ES-I3 (cell line): ENCODE measurements at regions not wholly inside any gene's neighbourhood (a gene's known extent, or its start where the extent isn't known, plus 50 kb on each side); places are given as distances from the start of the nearest gene placed in this dataset.
"Not testable (repeated sequence)": the region's sequence is repeated elsewhere in the genome, so short reads cannot be mapped to it uniquely, and the experiment has no call there.

ENCODE experiments used
- H3K36me3 ChIP-seq: 2 replicates; pipeline ENCODE4 v1.6.1; 2013; ENCODE audit warnings: mild to moderate bottlenecking, low read length, control low read depth, moderate library complexity; ENCODE audit not compliant: insufficient read depth
- H3K4me1 ChIP-seq: 2 replicates; pipeline ENCODE4 v1.6.1; 2013; ENCODE audit warnings: mild to moderate bottlenecking, control low read depth, low read length; ENCODE audit not compliant: insufficient read depth
- H3K9ac ChIP-seq: 2 replicates; pipeline ENCODE4 v1.6.1; 2013; ENCODE audit warnings: low read depth, mild to moderate bottlenecking, low read length, moderate library complexity
- H3K9me3 ChIP-seq: 2 replicates; pipeline ENCODE4 v1.6.1; 2013; ENCODE audit warnings: mild to moderate bottlenecking, low read length, moderate library complexity; ENCODE audit not compliant: control insufficient read depth, insufficient read depth

DNA sequence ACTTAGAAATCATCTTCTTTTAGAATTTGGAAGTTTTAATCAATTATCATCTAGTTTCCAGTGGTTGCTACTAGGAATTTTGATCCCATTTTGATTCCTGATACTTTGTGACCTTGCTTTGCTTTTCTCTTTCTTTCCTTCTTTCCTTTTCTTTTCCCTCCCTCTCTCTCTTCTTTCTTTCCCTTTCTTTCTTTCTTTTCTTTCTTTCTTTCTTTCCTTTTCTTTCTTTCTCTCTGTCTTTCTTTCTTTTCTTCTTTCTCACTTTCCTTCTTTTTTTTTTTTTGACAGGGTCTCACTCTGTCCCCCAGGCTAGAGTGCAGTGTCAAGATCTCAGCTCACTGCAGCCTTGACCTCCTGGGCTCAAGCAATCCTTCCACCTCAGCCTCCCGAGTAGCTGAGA lies 81.5 kb upstream of the OSBPL8 start:
- no peaks in the 10 kb centered on the region for H3K36me3 ChIP-seq
- peaks cover 10% of the 10 kb centered on the region for H3K4me1 ChIP-seq
- no peaks in the 10 kb centered on the region for H3K9me3 ChIP-seq
- no peak overlapping the region for H3K9ac ChIP-seq

DNA sequence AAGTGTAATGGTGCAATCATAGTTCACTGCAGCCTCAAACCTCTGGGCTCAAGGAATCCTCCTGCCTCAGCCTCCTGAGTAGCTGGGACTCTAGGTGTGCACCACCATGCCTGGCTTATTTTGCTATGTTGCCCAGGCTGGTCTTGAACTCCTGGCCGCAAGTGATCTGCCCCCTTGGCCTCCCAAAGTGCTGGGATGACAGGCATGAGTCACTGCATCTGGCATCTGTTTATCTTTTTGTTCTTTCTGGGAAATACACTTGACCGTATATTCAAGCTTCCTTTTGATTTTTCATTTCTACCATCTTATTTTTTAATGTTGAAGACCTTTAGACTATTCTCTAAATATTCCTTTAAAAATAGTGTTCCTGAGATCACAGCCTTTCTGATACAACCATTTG lies 82.4 kb upstream of the OSBPL8 start:
- Histone ChIP-seq H3K9ac (no peak overlapping the region), H3K4me1 (peaks cover 9% of the 10 kb centered on the region; the same call in 1 of the 2 replicates), H3K9me3 (no peaks in the 10 kb centered on the region), H3K36me3 (no peaks in the 10 kb centered on the region)

DNA sequence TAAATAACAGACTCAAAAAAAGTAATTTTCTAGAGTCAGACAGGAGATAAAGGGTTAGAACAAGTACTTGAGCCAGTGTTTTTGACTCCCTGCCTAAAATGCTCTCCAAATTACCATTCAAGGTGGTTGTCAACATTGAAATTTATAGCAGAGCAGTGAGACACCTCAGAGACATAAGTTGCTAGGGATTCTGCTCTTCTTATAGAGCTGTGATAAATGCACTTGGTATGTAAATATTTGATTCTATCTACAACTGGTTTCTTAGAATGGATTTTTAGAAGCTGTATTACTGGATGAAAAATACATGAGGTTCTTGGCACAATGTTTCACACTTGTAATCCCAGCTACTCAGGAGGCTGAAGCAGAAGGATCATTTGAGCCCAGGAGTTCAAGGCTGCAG lies 83.9 kb upstream of the OSBPL8 start:
- Histone ChIP-seq H3K9me3 (no peaks in the 10 kb centered on the region), H3K4me1 (peaks cover 9% of the 10 kb centered on the region; the same call in 1 of the 2 replicates), H3K9ac (no peak overlapping the region), H3K36me3 (no peaks in the 10 kb centered on the region)

GRCh38 chr12:76644950-76645349 lies 85.4 kb upstream of the OSBPL8 start:
- Histone ChIP-seq H3K36me3 (no peaks in the 10 kb centered on the region), H3K9ac (no peak overlapping the region), H3K4me1 (no peaks in the 10 kb centered on the region; the same call in 1 of the 2 replicates), H3K9me3 (no peaks in the 10 kb centered on the region)

DNA sequence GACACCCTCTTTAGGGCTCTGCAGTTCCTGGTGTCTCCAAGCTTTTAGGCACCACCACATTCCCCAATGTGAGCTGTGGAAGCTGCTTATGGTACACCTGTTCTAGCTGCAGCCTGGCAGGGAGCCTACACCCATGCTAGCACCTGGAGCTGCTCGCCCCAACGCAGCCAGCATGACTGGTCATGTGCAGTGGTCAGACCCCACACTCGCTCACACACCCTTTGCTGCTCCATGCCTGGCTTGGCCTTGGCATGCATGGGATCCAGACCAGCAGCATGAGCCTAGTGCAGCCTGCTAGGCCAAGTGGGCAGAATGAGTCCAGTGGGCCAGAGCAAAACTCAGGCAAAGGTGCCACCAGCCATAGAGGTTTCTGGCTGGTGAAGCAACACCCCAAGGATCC lies 86.4 kb upstream of the OSBPL8 start:
- Histone ChIP-seq H3K9ac (no peak overlapping the region), H3K4me1 (no peaks in the 10 kb centered on the region; the same call in 1 of the 2 replicates), H3K9me3 (no peaks in the 10 kb centered on the region), H3K36me3 (no peaks in the 10 kb centered on the region)

GRCh38 chr12:76646366-76646765 lies 86.8 kb upstream of the OSBPL8 start:
- Histone ChIP-seq H3K4me1 (no peaks in the 10 kb centered on the region; the same call in 1 of the 2 replicates), H3K9ac (no peak overlapping the region), H3K9me3 (no peaks in the 10 kb centered on the region), H3K36me3 (no peaks in the 10 kb centered on the region)

GRCh38 chr12:76649099-76649498 lies 89.5 kb upstream of the OSBPL8 start:
- Histone ChIP-seq H3K4me1 (no peaks in the 10 kb centered on the region; the same call in 1 of the 2 replicates), H3K36me3 (no peaks in the 10 kb centered on the region), H3K9me3 (no peaks in the 10 kb centered on the region), H3K9ac (no peak overlapping the region)

GRCh38 chr12:76652402-76652801 lies 92.8 kb upstream of the OSBPL8 start:
- Histone ChIP-seq H3K4me1 (no peaks in the 10 kb centered on the region; the same call in 1 of the 2 replicates), H3K9ac (no peak overlapping the region), H3K36me3 (no peaks in the 10 kb centered on the region), H3K9me3 (no peaks in the 10 kb centered on the region)

DNA sequence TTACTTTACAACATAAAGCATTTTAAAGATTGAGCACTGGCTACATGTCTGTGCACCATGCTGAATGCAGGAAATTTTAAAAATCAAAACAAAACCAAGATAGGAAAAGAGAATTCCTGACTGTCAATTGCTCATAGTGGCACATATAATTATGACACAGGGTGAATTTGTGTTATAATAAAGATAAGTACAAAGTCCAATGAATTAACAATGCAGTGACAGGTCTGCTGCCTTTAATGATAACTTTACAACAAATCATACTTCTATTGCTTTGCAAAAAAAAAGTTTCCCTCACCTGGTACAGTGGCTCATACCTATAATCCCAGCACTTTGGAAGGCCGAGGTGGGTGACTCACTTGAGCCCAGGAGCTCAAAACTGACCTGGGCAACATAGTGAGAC lies 93.8 kb upstream of the OSBPL8 start:
- Histone ChIP-seq H3K9ac (no peak overlapping the region), H3K9me3 (no peaks in the 10 kb centered on the region), H3K4me1 (no peaks in the 10 kb centered on the region; the same call in 1 of the 2 replicates), H3K36me3 (no peaks in the 10 kb centered on the region)

GRCh38 chr12:76664731-76665130 lies 99.2 kb upstream of the ZDHHC17 start:
- 0 out of 2 replicates have a peak, but pooled peaks cover 2% of the 10 kb centered on the region for H3K9me3 ChIP-seq
- no peak overlapping the region for H3K9ac ChIP-seq
- peaks cover 23% of the 10 kb centered on the region for H3K4me1 ChIP-seq
- no peaks in the 10 kb centered on the region for H3K36me3 ChIP-seq

- H3K4me1 ChIP-seq, result peaks cover 28% of the 10 kb centered on the region
- H3K9ac ChIP-seq, result no peak overlapping the region; the same call in 1 of the 2 replicates
These were observed 97.6 kb upstream of the ZDHHC17 start for GRCh38 chr12:76666290-76666835.

DNA sequence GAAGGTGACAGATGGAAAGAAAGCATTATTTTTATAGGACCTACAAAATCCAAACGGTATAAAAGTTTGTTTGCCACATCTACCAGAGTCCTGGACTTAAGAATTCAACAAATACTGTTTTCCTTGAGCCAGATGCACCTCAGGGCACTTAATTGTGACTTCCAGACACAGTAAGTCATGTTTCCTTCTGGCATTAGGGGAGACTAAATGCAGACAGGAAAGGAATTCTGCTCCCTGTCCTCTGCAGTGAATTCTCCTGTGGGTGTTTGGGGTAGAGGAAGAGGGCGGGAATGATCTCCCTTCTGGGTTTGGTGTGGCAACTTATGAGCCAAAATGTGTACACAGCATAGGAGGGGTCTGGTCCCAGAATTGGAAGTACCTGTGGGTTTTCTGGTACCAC lies 93.9 kb upstream of the ZDHHC17 start:
- Histone ChIP-seq H3K9me3 (no peaks in the 10 kb centered on the region), H3K4me1 (peaks cover 26% of the 10 kb centered on the region), H3K36me3 (no peaks in the 10 kb centered on the region), H3K9ac (no peak overlapping the region)

More at GRCh38 chr12:76666290-76666835, 97.6 kb upstream of the ZDHHC17 start:
- Histone ChIP-seq H3K9me3 (no peaks in the 10 kb centered on the region), H3K36me3 (no peaks in the 10 kb centered on the region)

- Histone ChIP-seq H3K36me3 (no peaks in the 10 kb centered on the region), H3K9me3 (no peaks in the 10 kb centered on the region), H3K4me1 (peaks cover 18% of the 10 kb centered on the region), H3K9ac (no peak overlapping the region)
These were observed 93.1 kb upstream of the ZDHHC17 start for GRCh38 chr12:76670776-76671175.

DNA sequence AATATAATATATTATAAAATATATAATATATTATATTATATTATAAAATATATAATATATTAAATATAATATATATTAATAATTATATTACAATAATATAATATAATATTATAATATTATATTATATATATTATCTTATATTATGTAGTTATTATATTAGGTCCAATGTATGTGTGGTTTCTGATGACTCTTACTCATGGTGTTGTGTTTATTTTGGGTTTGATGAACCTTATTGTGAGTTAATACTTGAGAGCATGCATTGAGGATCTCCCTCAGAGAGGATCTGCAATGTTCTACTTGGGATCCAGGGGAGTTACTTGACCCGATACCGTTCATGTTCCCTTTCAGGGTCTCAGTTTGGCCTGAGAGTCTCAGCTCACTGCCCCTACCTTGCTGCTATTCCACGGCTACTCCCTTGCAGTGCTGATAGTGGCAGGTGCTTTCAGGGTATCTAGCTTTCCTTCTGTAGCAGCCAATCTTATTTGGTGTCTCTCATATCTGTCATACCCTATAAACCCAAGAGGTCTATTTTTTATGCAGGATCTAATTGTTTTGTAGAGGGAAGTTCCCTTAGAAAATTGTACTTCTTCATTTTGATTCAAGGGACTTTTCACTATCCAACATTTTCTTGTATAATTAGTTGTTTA lies 89.1 kb upstream of the ZDHHC17 start:
- Histone ChIP-seq H3K4me1 (peaks cover 5% of the 10 kb centered on the region), H3K9me3 (no peaks in the 10 kb centered on the region), H3K9ac (no peak overlapping the region), H3K36me3 (no peaks in the 10 kb centered on the region)

DNA sequence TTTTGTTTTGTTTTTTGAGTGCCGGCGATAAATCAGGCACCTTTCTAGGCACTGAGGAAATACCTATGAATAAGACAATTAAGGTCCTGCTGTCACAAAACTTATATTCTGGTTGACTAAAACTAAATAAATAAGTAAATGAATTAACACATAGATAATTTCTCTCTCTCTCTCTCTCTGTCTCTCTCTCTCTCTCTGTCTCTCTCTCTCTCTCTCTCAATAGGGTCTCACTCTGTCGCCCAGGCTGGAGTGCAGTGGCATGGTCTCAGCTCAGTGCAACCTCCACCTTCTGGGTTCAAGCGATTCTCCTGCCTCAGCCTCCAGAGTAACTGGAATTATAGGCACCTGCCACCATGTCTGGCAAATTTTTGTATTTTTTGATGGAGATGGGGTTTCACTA lies 87.7 kb upstream of the ZDHHC17 start:
- H3K4me1 ChIP-seq, H3K9me3 ChIP-seq, H3K9ac ChIP-seq, H3K36me3 ChIP-seq: not testable (repeated sequence)
